ENCODE measurements at regions not wholly inside any gene's neighbourhood (a gene's known extent, or its start where the extent isn't known, plus 50 kb on each side); places are given as distances from the start of the nearest gene placed in this dataset.

- no peak for DNase-seq (ENCODE audit: low spot score)
These were observed 475.0 kb upstream of the NCAM2 start for GRCh38 chr21:20523191-20523590.

- DNase-seq (ENCODE audit: low spot score) = no peak
These were observed 470.3 kb upstream of the NCAM2 start for GRCh38 chr21:20527731-20528460.

GRCh38 chr21:20537130-20537529, 461.1 kb upstream of the NCAM2 start:
- DNase-seq (ENCODE audit: low spot score) = no peak

- no peak for DNase-seq (ENCODE audit: low spot score)
These were observed 460.1 kb upstream of the NCAM2 start for GRCh38 chr21:20538039-20538658.

GRCh38 chr21:20545454-20545853, 452.8 kb upstream of the NCAM2 start:
- DNase-seq (ENCODE audit: low spot score) = no peak

GRCh38 chr21:20551939-20552338, 446.3 kb upstream of the NCAM2 start:
- DNase-seq (ENCODE audit: low spot score) = no peak

- no peak for DNase-seq (ENCODE audit: low spot score)
These were observed 443.4 kb upstream of the NCAM2 start for GRCh38 chr21:20554785-20555184.

GRCh38 chr21:20570824-20571232, 427.4 kb upstream of the NCAM2 start:
- peak; percentile 27 for DNase-seq (ENCODE audit: low spot score)

GRCh38 chr21:20572582-20572981, 425.6 kb upstream of the NCAM2 start:
- DNase-seq (ENCODE audit: low spot score) = no peak

- no peak for DNase-seq (ENCODE audit: low spot score)
These were observed 416.8 kb upstream of the NCAM2 start for GRCh38 chr21:20581361-20581760.

- DNase-seq (ENCODE audit: low spot score) = no peak
These were observed 406.9 kb upstream of the NCAM2 start for GRCh38 chr21:20591284-20591683.

- DNase-seq (ENCODE audit: low spot score) = no peak
These were observed 405.7 kb upstream of the NCAM2 start for GRCh38 chr21:20592463-20592862.

GRCh38 chr21:20603236-20603635, 395.0 kb upstream of the NCAM2 start:
- no peak for DNase-seq (ENCODE audit: low spot score)

- no peak for DNase-seq (ENCODE audit: low spot score)
These were observed 387.2 kb upstream of the NCAM2 start for GRCh38 chr21:20611008-20611407.

- DNase-seq (ENCODE audit: low spot score) = no peak
These were observed 384.6 kb upstream of the NCAM2 start for GRCh38 chr21:20613654-20614053.

- no peak for DNase-seq (ENCODE audit: low spot score)
These were observed 381.1 kb upstream of the NCAM2 start for GRCh38 chr21:20617130-20617529.

- no peak for DNase-seq (ENCODE audit: low spot score)
These were observed 379.3 kb upstream of the NCAM2 start for GRCh38 chr21:20618878-20619277.

GRCh38 chr21:20627594-20627993, 370.6 kb upstream of the NCAM2 start:
- DNase-seq (ENCODE audit: low spot score) = no peak

- DNase-seq (ENCODE audit: low spot score) = no peak
These were observed 366.6 kb upstream of the NCAM2 start for GRCh38 chr21:20631633-20632032.

- DNase-seq (ENCODE audit: low spot score) = no peak
These were observed 359.2 kb upstream of the NCAM2 start for GRCh38 chr21:20639026-20639425.

GRCh38 chr21:20641241-20641640, 357.0 kb upstream of the NCAM2 start:
- no peak for DNase-seq (ENCODE audit: low spot score)

- no peak for DNase-seq (ENCODE audit: low spot score)
These were observed 355.5 kb upstream of the NCAM2 start for GRCh38 chr21:20642681-20643080.

- no peak for DNase-seq (ENCODE audit: low spot score)
These were observed 353.7 kb upstream of the NCAM2 start for GRCh38 chr21:20644552-20644951.

GRCh38 chr21:20645344-20645743, 352.9 kb upstream of the NCAM2 start:
- no peak for DNase-seq (ENCODE audit: low spot score)
